SU-DHL-6 (cell line): ENCODE measurements at regions not wholly inside any gene's neighbourhood (a gene's known extent, or its start where the extent isn't known, plus 50 kb on each side); places are given as distances from the start of the nearest gene placed in this dataset.

Experiments
- CTCF ChIP-seq: fragments of 200-600 bp; sonication (generic); IDR thresholded peaks from one replicate; pipeline ENCODE4 v1.5.1; 2017; ENCODE audit warnings: antibody characterized with exemption, mild to moderate bottlenecking, low read length, moderate library complexity; ENCODE audit not compliant: insufficient read depth, poor library complexity, severe bottlenecking
- EZH2phosphoT487 ChIP-seq: fragments of 200-600 bp; sonication (generic), shearing (Covaris generic); conservative IDR thresholded peaks from 2 replicates; pipeline ENCODE4 v1.6.1; 2018; ENCODE audit warnings: mild to moderate bottlenecking, antibody characterized with exemption, low read length, moderate library complexity, mixed read lengths

DNA sequence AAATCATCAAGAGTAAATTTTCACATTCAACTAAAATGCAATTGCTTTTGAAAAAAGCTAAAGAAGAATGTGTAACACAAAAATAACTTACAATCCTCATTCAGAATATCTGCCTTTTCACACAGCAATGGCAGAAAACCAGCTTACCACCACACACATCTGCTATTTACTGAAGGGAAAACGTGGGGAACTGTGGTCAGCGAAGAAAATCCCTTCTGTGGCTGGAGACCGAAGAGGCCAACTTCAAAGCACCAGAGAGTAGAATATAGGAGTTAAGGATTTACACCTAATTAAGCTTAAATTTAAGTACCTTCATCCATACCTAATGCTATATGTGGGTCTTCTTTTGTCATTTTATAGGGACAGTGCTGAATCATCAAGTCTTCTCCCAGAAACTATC lies 339.6 kb downstream of the DEPDC1B start:
- TF ChIP-seq CTCF (no peak), EZH2phosphoT487 (no peak)
